HEK293 (cell line): ENCODE measurements at regions not wholly inside any gene's neighbourhood (a gene's known extent, or its start where the extent isn't known, plus 50 kb on each side); places are given as distances from the start of the nearest gene placed in this dataset.

Source experiments
- CTCF ChIA-PET: fragments of 350-600 bp; formaldehyde crosslinking; extraction: SDS; loops from one replicate; lab custom pipeline; 2021; ENCODE audit warnings: antibody characterized with exemption; lab: Yijun Ruan, JAX
- POLR2A ChIA-PET: fragments of 300-600 bp; formaldehyde crosslinking; extraction: SDS; loops from one replicate; lab custom pipeline; 2020; ENCODE audit warnings: antibody characterized with exemption, inconsistent platforms; lab: Yijun Ruan, JAX
- H3K27ac ChIP-seq: fragments of 200-500 bp; sonication (Bioruptor generic); 2 replicates; pipeline ENCODE4 v1.5.1; 2014; ENCODE audit warnings: low read depth, low read length, control low read depth, inconsistent platforms; ENCODE audit errors: extremely low read depth
- H3K36me3 ChIP-seq, 2 experiments: fragments of 200-500 bp in 1 of 2; sonication (Bioruptor generic) in 1 of 2; 1 replicate in 1 of 2; 2 replicates in 1 of 2; pipeline ENCODE4 v1.5.1; 2014 to 2017; ENCODE audit warnings: inconsistent platforms in 2 of 2, low read length in 2 of 2; ENCODE audit not compliant: control insufficient read depth in 2 of 2, insufficient read depth in 1 of 2
- H3K4me1 ChIP-seq: fragments of 200-500 bp; sonication (Bioruptor generic); 2 replicates; pipeline ENCODE4 v1.5.1; 2014; ENCODE audit warnings: mild to moderate bottlenecking, low read length, inconsistent platforms; ENCODE audit not compliant: control insufficient read depth, insufficient read depth
- H3K4me3 ChIP-seq: 2 replicates; pipeline ENCODE4 v1.5.1; 2011; ENCODE audit warnings: low read depth, mild to moderate bottlenecking, control low read depth, low read length, moderate library complexity
- H3K9me3 ChIP-seq: fragments of 200-500 bp; sonication (Bioruptor generic); 2 replicates; pipeline ENCODE4 v1.5.1; 2014; ENCODE audit warnings: low read depth, low read length, inconsistent platforms; ENCODE audit not compliant: control insufficient read depth, insufficient read depth
- ZNF202 ChIP-seq: fragments of 450-650 bp; formaldehyde crosslinking; IDR thresholded peaks from 2 replicates; pipeline ENCODE4 v1.5.1; 2016; ENCODE audit warnings: missing biosample characterization, missing genetic modification characterization, borderline replicate concordance
- ZNF670 ChIP-seq: fragments of 450-650 bp; formaldehyde crosslinking; IDR thresholded peaks from 2 replicates; pipeline ENCODE4 v1.5.1; 2016; ENCODE audit warnings: missing biosample characterization, missing genetic modification characterization, low read depth
- TF ChIP-seq, protein P1 (sequence below): fragments of 450-650 bp; formaldehyde crosslinking; conservative IDR thresholded peaks from 2 replicates; pipeline ENCODE4 v1.5.1; 2016; ENCODE audit warnings: low read depth, missing biosample characterization, missing genetic modification characterization

- Histone ChIP-seq H3K27ac (no peak overlapping the region), H3K9me3 (no peaks in the 10 kb centered on the region), H3K4me3 (no peak overlapping the region), H3K36me3 (no peaks in the 10 kb centered on the region), H3K4me1 (no peaks in the 10 kb centered on the region)
- no peak for TF ChIP-seq ZNF670 (tag by site-specific recombination)
- ChIA-PET POLR2A (no interaction called here), CTCF (no interaction called here)
These were observed 884.9 kb upstream of the ZNF722 start for GRCh38 chr7:63113713-63114285.

GRCh38 chr7:63114371-63114985 is 884.2 kb upstream of the ZNF722 start:
- ChIA-PET CTCF (no interaction called here), POLR2A (no interaction called here)
- no peaks in the 10 kb centered on the region for H3K36me3 ChIP-seq
- TF ChIP-seq, protein P1, sequence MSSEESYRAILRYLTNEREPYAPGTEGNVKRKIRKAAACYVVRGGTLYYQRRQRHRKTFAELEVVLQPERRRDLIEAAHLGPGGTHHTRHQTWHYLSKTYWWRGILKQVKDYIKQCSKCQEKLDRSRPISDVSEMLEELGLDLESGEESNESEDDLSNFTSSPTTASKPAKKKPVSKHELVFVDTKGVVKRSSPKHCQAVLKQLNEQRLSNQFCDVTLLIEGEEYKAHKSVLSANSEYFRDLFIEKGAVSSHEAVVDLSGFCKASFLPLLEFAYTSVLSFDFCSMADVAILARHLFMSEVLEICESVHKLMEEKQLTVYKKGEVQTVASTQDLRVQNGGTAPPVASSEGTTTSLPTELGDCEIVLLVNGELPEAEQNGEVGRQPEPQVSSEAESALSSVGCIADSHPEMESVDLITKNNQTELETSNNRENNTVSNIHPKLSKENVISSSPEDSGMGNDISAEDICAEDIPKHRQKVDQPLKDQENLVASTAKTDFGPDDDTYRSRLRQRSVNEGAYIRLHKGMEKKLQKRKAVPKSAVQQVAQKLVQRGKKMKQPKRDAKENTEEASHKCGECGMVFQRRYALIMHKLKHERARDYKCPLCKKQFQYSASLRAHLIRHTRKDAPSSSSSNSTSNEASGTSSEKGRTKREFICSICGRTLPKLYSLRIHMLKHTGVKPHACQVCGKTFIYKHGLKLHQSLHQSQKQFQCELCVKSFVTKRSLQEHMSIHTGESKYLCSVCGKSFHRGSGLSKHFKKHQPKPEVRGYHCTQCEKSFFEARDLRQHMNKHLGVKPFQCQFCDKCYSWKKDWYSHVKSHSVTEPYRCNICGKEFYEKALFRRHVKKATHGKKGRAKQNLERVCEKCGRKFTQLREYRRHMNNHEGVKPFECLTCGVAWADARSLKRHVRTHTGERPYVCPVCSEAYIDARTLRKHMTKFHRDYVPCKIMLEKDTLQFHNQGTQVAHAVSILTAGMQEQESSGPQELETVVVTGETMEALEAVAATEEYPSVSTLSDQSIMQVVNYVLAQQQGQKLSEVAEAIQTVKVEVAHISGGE (tag by site-specific recombination): no peak
- TF ChIP-seq ZNF202 (tag by site-specific recombination): no peak
- H3K9me3 ChIP-seq: no peaks in the 10 kb centered on the region
- H3K4me3 ChIP-seq: no peak overlapping the region
- H3K27ac ChIP-seq: no peak overlapping the region
- no peaks in the 10 kb centered on the region for H3K4me1 ChIP-seq
